Gastrocnemius medialis (tissue), 4 donors: ENCODE measurements at regions not wholly inside any gene's neighbourhood (a gene's known extent, or its start where the extent isn't known, plus 50 kb on each side); places are given as distances from the start of the nearest gene placed in this dataset.

Experiments
- ATAC-seq, 2 donors: fragments of 150-250 bp; one replicate each; pipeline ENCODE4 v1.9.1; 2016
- DNase-seq, 2 donors: peaks; one replicate each; pipeline ENCODE4 v3.0.0-alpha.2; 2019
- H3K27ac ChIP-seq, 4 donors: fragments of 200-600 bp; sonication (generic); 1 replicate in 1 of 4; 2 replicates in 3 of 4; pipeline ENCODE4 v1.5.1; 2016 to 2018; ENCODE audit warnings: mild to moderate bottlenecking in 2 of 4, moderate library complexity in 1 of 4
- H3K27me3 ChIP-seq, 3 donors: fragments of 200-600 bp; sonication (generic) in 2 of 3; 1 replicate in 1 of 3; 2 replicates in 2 of 3; pipeline versions ENCODE4 v1.5.1 to v1.6.0; 2016 to 2019; ENCODE audit warnings: mild to moderate bottlenecking in 1 of 3, moderate library complexity in 1 of 3
- H3K36me3 ChIP-seq, 2 donors: fragments of 200-600 bp; sonication (generic) in 1 of 2; one replicate each; pipeline ENCODE4 v1.5.1; 2017 to 2018
- H3K4me1 ChIP-seq, 2 donors: fragments of 200-600 bp; sonication (generic) in 1 of 2; one replicate each; pipeline ENCODE4 v1.5.1; 2016 to 2017; ENCODE audit warnings: mild to moderate bottlenecking in 2 of 2
- H3K4me3 ChIP-seq, 4 donors: fragments of 200-600 bp; sonication (generic) in 3 of 4; 1 replicate in 1 of 4; 2 replicates in 3 of 4; pipeline ENCODE4 v1.5.1; 2016 to 2019; ENCODE audit warnings: mild to moderate bottlenecking in 2 of 4
- H3K9me3 ChIP-seq, 3 donors: fragments of 200-600 bp; sonication (generic) in 2 of 3; 1 replicate in 1 of 3; 2 replicates in 2 of 3; pipeline ENCODE4 v1.5.1; 2016 to 2019
- CTCF ChIP-seq, 5 experiments: fragments of 450-650 bp in 3 of 5; fragments of 200-600 bp in 2 of 5; sonication (generic) in 2 of 5; IDR thresholded peaks in 4 of 5; conservative IDR thresholded peaks in 1 of 5; 1 replicate in 4 of 5; 2 replicates in 1 of 5; pipeline ENCODE4 v1.5.1; 2016 to 2019; ENCODE audit warnings: antibody characterized with exemption in 5 of 5, mild to moderate bottlenecking in 3 of 5, moderate library complexity in 3 of 5
- POLR2A ChIP-seq, 2 donors: fragments of 450-650 bp; IDR thresholded peaks; one replicate each; pipeline ENCODE4 v1.6.1; 2017; ENCODE audit warnings: antibody characterized with exemption in 2 of 2, mild to moderate bottlenecking in 2 of 2, moderate library complexity in 2 of 2
- in situ Hi-C, 4 donors: fragments of 200-750 bp; cut with MboI; loops; one replicate each; pipeline versions ENCODE4 v1.15.0 to v1.8.0; 2017; ENCODE audit warnings: low sequenced_read_pairs in 4 of 4
- intact Hi-C: fragments of 100-400 bp; cut with DNase I; formaldehyde crosslinking; loops from one replicate; pipeline ENCODE4 v1.15.1; 2023; ENCODE audit warnings: low total_unique reads

DNA sequence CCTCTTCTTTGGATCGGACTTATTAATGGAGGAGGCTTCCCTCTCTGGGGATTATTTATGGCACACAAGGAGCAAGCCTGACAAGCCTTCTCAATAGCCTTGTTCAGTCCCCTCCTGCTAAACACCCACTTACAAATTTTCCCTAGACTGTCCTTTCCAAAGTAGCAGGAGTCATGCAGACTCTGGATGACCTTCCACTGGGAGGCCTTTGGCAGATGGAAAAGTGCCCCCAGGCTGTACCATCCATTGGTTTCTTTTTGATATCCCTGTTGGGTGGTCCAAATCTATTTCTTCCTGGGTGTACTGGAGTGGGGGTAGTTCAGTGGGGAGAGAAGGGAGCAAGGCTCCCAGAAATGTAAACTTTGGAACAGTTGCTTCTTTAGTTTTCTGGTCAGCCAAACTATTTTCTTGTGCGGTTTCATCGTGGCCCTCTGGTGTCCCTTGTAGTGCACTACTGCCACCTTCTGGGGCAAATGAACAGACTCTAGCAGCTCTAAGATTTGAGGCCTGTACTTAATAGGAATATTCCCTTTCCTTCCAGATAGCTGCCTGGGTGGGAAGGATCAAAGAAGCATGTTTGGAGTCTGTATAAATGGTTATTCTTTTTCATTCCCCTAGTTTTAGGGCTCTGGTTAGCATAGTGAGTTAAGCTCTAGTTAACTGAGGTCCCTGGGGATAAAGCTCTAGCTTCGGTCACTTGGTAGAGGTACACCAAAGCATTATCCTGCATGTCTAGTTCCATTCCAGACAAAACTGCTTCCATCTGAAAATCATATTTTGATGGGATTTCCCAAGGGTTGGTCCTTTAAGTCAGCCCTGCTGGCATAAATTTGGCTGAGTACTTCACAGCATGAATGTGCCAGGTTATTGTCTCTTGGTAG is 409.5 kb downstream of the SLC6A15 start:
- H3K27me3 ChIP-seq: no peaks in the 10 kb centered on the region
- no peak for DNase-seq
- intact Hi-C loops (loop anchor here (10.0 kb wide), 1 partner anchor 1818 kb away; the partner anchor contains the start of gene TMTC2), in situ Hi-C loops (no loop called here)
- no peak overlapping the region for H3K4me3 ChIP-seq
- ATAC-seq: no peak
- no peaks in the 10 kb centered on the region for H3K36me3 ChIP-seq
- H3K9me3 ChIP-seq: no peaks in the 10 kb centered on the region
- H3K27ac ChIP-seq: no peak overlapping the region
- TF ChIP-seq POLR2A (IDR thresholded peaks at IDR 0.05) (no peak), CTCF (IDR thresholded peaks at IDR 0.05 in 4 of 5, conservative IDR thresholded peaks at IDR 0.05 in 1 of 5) (peak in 1 of 5 experiments; percentile 10)
- H3K4me1 ChIP-seq: no peaks in the 10 kb centered on the region

GRCh38 chr12:84502180-84502860 is 410.3 kb downstream of the SLC6A15 start:
- ATAC-seq (no peak), DNase-seq (no peak)
- Histone ChIP-seq H3K36me3 (no peaks in the 10 kb centered on the region), H3K4me3 (no peak overlapping the region), H3K27me3 (no peaks in the 10 kb centered on the region), H3K27ac (no peak overlapping the region), H3K4me1 (no peaks in the 10 kb centered on the region), H3K9me3 (no peaks in the 10 kb centered on the region)
- intact Hi-C loops: loop anchor here (10.0 kb wide), 1 partner anchor 1818 kb away; the partner anchor contains the start of gene TMTC2
- in situ Hi-C loops: no loop called here
- TF ChIP-seq CTCF (IDR thresholded peaks at IDR 0.05 in 4 of 5, conservative IDR thresholded peaks at IDR 0.05 in 1 of 5): no peak
- no peak for TF ChIP-seq POLR2A (IDR thresholded peaks at IDR 0.05)

GRCh38 chr12:84497819-84498218 is 414.8 kb downstream of the SLC6A15 start:
- ATAC-seq (no peak), DNase-seq (no peak)
- Histone ChIP-seq H3K27me3 (no peaks in the 10 kb centered on the region), H3K36me3 (no peaks in the 10 kb centered on the region), H3K4me3 (no peak overlapping the region), H3K9me3 (no peaks in the 10 kb centered on the region), H3K27ac (no peak overlapping the region), H3K4me1 (no peaks in the 10 kb centered on the region)
- intact Hi-C loops: no loop called here
- in situ Hi-C loops: no loop called here
- no peak for TF ChIP-seq CTCF (IDR thresholded peaks at IDR 0.05 in 4 of 5, conservative IDR thresholded peaks at IDR 0.05 in 1 of 5)
- no peak for TF ChIP-seq POLR2A (IDR thresholded peaks at IDR 0.05)

DNA sequence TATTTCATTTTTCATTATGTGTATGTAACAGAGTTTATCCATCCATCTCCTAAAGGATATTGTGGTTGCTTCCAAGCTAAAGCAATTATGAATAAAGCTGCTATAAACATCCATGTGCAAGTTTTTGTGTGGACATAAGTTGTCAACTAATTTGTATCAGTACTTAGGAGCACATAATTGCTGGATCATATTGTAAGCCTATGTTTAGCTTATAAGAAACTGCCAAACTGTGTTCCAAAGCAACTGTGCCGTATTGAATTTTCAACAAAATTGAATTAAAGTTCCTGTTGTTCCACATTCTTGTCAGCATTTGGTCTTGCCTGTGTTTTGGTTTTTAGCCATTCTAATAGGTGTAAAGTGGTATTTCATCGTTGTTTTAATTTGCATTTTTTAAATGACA is 416.9 kb downstream of the SLC6A15 start:
- Histone ChIP-seq H3K9me3 (no peaks in the 10 kb centered on the region), H3K4me3 (no peak overlapping the region), H3K36me3 (no peaks in the 10 kb centered on the region), H3K27me3 (no peaks in the 10 kb centered on the region), H3K27ac (no peak overlapping the region), H3K4me1 (no peaks in the 10 kb centered on the region)
- TF ChIP-seq POLR2A (IDR thresholded peaks at IDR 0.05) (no peak), CTCF (IDR thresholded peaks at IDR 0.05 in 4 of 5, conservative IDR thresholded peaks at IDR 0.05 in 1 of 5) (no peak)
- in situ Hi-C loops: no loop called here
- DNase-seq (no peak), ATAC-seq (no peak)
- intact Hi-C loops: no loop called here
